Embryonic facial prominence (tissue), 1 donor: ENCODE measurements at regions not wholly inside any gene's neighbourhood (a gene's known extent, or its start where the extent isn't known, plus 50 kb on each side); places are given as distances from the start of the nearest gene placed in this dataset.
"Not testable (repeated sequence)": the region's sequence is repeated elsewhere in the genome, so short reads cannot be mapped to it uniquely, and the experiment has no call there.

Experiments
- DNase-seq: peaks from one replicate; pipeline ENCODE4 v3.0.0-alpha.2; 2016; ENCODE audit errors: extremely low spot score

DNA sequence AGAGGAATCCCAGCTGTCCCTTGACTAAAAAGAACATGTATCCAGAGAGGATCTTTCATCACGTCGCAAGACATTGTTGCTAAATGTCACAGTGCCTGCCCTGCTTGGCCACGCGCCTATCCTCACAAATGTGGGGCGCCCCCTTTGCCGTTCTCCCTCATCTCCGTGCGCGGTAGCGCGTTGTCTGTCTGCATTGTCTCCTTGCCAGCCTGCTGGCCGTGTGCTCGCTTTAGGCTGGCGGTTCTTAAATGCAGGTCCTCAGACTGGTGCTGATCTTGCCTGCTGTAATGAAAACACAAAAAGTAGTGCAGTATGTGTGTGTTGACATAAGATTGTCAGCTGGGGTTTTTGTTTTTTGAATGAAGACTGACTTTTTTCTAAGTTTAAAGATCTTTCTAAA is 198.2 kb upstream of the RGS6 start:
- DNase-seq, result no peak

DNA sequence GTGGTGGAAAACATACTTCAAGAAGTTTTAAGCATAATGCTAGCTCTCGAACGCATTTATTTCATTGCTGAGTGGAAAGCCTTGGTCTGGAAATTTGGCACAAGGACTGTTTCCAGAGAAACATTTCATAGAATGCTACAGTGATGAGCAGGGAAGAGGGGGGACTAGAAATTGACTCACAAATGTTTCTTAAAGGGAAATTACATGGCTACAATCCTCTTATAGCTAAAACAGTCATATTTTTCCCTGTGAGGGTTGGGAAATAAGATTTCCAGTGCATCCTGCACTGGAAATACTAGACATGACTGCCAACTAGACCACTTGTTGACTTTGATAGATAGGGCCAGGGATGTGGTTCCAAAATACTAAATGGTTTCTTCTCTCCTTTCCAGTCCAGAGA is 197.3 kb upstream of the RGS6 start:
- DNase-seq, result peak; percentile 63

DNA sequence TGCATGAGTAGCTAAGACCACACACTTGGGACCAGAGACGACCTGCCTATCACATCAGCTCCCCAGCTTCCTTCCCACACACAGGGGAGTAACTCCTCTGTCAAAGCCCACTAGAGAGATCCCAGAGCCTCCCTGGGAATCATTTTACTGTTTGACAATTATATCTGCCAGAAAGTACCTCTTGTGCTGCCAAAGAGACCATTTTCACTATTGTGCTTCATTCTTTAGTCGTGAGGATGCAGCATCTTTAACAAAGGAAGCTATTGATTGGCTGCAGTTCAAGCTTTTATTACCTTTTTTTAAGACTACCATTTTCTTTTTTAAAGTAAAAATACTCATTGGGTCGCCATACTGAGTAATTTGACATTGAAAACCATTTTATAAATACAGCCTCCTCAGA is 194.5 kb upstream of the RGS6 start:
- DNase-seq, result no peak

DNA sequence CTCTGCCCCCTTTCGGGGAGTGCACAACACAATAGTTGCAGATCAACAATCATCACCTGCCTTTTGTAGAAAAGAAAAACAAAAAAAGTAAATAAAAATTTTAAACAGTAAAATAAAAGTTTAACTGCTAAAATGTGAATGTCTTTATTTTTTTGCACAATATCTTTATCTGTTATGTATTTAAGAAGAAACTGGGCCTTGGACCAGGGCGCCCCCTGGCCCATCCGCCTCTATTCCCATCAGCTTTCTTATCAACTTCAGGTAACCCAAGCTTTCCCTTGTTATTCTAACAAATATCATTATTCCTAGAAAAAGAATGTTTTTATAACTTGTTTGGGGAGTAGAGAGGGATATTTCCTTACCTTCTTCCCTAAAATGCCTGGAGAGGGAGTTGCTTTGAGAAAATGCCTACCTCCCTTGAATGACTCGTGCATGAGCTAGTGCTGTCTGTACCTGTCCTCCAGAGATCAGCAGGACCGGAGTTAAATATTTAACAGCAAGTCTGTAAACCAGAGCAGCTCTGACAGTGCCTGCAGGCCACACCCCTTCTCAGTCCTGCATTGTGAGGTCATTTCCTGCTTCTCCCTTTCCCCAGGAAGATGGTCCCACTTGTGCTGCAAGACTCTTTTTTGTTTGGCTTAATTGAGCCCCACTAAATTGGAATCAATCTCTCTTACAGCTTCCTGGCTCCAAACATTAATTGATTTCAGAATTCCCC is 192.8 kb upstream of the RGS6 start:
- no peak for DNase-seq

DNA sequence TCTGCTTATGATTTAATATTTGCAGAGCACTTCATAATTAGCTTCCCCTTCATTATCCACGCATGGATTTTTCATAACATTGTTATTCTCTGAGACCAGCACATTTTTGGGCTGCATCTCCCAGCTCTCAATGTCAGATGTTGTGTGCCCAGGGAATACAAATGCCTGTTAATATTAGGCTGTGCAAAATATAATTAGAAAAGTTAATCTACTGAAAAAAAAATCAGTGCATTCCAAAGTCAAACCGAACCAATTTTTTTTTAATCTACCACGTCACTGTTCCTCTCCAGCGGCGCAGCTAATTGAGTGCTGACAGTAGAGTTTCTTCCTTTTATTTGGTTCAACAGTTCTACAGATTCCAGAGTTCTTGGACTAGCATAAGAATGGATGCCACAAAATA is 191.0 kb upstream of the RGS6 start:
- no peak for DNase-seq

DNA sequence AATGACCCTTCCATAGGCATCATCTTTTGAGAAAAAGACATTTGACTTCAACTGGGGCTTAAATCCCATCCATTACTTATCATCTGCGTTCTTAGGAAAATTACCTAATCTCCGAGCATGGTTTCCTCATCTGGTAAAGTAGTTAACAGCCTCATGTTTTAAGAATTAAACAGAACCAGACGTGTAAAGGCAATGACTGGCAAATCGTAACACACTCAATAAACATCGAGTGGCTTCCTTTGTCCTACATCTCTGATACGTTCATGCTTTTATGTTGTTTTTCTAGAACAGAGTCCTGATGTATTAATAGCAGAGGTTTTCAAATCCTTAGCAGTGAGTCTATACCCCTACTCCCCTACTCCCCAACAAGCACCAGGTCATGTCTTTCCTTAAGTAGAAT is 189.7 kb upstream of the RGS6 start:
- no peak for DNase-seq

DNA sequence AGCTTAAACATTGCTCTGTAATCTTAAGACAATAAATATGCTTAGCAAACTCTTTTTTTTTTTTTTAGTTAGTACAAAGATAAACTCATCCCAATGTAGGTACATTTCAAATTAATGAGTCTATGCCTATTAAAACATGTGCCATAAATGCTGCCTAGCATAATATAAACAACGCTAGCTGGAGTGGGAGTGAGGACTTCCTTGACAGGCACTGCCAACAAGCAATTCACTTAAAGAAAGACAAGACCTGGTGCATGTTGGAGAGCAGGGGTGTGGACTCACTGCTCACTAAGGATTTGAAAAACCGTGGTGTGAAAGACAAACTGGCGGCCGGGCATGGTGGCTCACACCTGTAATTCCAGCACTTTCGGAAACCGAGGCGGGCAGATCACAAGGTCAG is 187.2 kb upstream of the RGS6 start:
- no peak for DNase-seq

DNA sequence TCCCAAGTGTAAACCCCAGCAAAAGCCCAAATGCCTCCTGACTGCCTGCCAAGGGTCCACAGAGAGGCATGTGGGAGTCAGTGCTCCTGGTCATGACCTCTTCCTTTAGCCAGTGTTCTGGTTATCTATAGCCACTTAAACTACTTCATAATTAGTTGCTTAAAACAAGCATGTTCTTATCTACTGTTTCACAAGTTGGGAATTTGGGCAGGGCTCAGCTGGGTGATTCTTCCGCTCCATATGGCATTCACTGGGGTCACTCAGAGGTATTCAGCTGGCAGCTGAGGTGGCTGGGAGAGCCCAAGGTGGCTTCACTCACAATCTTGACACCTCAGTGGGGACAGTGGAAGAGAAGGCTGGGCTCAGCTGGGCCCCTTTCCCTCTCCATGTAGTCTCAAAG is 184.0 kb upstream of the RGS6 start:
- no peak for DNase-seq

DNA sequence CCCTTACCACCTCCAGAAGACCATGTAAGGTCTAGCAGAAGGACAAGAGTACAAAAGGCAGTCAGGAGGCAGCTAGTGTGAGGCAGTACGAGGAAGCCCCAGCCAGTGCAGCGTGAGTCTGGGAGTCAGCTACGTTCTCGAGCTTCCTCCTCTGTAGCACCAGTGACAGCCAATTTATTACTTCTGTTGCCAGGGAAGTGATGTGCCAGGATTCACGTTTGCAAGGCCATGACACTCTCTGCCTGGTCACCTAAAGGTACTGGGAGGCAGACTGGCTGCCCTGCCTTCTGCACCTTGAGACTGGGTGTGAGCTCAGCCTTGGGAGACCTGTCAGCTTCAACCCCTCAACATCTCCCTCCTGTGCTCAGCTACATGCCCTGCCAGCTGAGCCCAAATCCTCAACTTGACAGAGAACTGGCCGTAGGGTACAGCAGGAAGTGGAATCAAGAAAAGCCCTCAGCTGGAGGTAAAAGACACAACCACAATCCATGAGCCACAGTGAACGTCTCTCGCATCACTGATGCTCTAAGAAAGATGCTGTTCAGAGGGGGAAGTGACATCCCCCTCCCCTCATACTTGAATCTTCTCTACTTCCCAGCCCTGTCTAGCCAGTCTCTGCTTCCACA is 182.5 kb upstream of the RGS6 start:
- DNase-seq, result no peak

DNA sequence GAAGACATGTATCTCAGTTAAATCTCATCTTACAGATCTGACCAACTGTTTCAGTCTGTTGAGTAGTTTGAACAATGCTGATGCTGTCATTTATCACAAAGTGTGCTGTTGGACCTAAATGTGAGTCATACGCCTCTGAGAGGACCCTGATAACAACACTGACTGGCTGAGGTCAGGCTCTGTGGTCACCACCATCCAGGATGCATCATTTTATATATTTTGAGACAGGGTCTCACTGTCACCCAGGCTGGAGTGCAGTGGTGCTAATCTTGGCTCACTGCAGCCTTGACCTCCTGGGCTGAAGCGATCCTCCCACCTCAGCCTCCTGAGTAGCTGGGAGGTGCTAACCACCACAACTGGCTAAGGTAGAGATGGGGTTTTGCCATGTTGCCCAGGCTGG is 181.0 kb upstream of the RGS6 start:
- DNase-seq, result no peak

DNA sequence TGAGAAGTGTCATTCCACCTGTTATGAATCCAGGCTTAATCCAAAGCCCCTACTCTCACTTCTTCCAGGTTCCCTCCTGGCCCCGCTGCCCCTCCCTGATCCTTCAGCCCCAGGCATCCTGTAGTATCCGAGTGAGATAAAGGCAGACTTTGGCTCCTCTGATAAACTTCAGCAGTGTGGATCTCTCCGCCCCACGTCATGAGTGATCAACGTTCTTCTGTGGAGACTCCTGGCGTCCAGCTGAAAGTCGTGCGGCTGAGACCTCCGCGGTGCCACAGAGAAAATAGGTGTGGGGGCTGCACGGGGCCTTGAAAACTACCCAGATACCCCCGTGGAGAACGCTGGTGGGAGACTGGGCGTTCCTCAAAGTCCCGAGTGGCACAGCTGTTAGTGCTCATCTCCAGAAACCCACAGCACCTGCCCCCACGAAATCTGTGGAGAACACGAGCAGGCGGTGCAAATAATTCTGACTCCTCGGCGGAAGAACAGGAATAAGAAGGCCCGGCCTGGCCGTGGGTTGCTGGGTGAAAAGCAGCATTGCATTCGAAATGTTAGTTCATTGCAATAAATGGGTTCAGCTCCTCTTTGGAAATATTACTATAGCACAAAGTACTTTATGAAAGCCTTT is 180.0 kb upstream of the RGS6 start:
- DNase-seq, result no peak

DNA sequence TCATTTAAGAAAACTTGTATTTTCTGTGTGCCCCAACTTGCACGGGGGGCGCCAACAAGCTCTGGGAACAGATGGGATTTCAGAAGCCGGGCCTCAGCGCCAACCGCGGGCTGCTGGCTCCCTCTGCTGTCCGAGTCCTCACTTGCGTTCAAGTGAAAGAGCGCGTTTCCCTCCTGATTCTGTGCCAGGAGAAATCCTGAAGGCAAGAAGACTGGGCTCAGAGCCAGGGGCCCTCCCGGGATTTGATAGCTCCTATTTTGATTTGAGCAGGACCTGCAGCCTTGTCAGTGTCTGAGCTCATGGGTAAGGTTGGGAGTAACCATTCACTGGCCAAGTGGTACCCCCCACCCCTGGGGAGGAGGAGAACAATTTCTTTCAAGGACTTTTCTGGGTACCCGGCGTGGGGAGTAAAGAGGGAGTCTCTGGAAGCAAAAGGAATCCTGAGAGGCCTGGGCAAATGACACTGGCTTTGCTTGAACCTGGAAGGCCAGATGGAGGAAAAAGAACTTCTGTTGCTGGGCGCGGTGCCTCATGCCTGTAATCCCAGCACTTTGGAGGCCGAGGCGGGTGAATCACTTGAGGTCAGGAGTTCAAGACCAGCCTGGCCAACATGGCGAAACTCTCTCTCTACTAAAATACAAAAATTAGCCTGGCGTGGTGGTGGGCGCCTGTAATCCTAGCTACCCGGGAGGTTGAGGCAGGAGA is 179.0 kb upstream of the RGS6 start:
- peak; percentile 74 for DNase-seq

DNA sequence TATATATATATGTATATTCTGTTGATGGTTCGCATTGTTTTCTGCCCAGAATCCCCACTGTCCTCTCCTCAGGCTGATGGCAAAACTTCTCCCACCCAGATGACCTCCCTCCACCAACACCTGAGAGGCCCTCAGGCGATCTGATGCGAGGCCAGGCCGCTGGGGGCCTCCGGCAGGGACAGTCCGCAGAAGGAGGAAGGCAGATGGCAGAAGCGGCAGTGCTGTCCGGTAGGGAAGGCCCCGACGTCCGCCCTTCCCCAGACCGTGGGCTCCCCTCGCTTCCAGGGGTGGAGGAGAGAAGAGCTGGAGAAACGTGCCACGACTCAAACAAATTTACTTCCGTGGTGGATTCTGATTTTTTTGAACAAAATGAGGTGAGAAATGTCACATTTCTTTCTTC is 178.3 kb upstream of the RGS6 start:
- no peak for DNase-seq

DNA sequence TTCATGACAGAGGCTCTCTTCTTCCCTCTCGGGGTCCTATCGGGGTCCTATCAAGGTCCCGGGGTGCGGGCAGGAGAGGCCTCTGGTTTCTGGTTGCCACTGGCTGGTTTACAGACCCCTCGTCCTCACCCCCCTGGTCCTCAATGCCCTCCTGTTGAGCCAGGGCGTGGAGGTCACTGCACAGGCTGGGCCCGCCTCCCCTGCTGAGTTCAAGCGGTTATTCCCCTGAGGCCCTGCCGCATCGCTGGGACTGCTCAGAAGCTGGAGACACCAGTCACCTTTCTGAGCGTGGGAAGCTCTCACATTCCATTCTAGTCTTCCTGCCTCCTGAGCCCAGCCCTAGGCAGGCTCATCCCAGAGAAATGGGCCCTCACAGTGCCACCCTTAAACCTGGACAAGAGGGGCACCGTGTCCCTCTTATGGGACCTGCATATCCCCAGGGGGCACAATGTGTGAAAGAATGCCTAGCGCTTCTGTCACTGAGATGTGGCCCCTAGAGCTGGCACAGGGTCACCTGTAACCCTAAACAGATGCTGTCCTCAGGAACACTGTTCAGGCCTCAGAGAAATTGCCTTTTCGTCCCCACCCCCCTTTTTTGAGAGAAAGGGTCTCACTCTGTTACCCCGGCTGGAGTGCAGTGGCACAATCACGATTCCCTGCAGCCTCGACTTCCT is 177.7 kb upstream of the RGS6 start:
- DNase-seq, result no peak

DNA sequence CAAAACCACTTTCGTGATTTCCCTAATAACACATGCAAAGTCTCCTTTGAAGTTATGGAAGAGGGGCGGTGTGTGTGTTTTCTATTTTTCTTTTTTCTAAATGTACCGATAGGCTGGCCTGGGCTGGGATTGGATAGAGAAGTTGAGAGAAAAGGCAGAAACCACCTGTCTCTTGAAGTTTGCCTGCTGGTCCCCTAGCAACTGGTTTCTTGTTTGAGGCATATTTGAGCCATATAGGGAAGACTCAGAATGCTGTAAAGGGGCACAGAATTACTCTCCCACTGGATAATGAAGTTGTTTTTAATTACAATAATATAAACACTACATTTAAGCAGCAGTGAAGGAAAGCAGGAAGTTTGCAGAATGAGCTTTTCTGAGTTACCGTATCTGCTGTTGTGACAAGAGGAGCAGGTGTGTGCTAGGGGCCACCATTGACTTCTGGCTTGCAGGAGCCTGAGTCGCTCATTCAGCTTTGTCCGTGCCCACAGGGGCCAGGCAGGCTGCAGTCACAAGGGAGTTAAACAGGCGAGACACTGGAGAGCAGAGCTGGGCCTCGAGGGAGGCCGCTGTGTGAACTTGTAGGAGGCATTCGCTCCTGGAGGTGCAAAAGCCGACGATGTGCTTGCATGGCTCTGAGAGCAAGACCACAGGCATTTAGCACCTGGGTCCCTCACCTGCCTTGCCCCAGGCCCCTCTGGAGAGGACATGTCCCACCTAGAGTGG is 173.8 kb upstream of the RGS6 start:
- no peak for DNase-seq

DNA sequence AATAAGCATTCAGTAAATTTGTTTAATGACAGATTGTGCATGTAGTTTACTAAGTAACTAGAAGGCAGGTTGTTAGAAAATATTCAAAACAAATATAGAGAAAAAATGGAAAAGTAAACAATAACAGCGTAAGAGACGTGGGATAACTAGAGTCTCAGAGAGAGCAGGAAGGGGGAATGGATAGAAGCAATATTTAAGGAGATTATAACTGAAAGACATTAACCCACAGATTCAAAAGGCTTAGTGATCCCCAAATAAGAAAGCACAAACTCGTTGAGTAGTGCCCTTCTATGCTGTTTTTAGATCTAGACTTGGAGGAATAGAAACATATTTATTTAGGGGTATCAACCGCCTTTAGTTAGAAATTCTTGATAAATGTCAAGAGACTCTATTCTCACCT is 169.7 kb upstream of the RGS6 start:
- DNase-seq, result no peak

DNA sequence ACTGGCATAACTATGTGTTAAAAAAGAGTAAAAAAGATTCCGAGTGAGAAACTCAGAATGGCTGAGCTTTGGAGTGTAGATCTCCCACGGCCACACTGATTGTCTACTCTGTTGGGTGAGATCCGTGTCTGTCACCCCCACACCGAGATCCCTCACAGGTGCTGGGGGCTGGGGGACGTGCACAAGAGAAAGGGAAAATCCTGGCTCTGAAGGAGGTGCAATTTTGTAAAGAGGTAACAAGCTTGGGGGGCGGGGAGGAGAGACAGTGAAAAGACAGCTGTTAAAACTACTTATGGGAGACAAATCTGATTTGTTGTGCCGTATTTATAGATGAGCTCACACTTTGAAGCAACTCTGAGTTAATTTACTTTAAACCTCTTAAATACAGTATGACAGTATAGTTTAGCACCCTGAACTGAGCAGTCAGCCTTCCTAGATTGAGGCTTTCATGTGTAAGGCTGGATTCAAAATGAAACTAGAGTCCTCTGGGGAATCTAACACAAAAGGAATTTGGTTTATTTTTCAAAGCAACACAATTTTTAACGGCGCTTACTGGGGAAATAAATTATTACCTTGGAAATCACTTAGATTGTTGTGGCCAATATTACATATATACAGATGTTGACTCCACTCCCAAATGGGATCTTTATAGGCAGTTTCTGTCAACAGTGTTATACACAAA is 167.4 kb upstream of the RGS6 start:
- no peak for DNase-seq

DNA sequence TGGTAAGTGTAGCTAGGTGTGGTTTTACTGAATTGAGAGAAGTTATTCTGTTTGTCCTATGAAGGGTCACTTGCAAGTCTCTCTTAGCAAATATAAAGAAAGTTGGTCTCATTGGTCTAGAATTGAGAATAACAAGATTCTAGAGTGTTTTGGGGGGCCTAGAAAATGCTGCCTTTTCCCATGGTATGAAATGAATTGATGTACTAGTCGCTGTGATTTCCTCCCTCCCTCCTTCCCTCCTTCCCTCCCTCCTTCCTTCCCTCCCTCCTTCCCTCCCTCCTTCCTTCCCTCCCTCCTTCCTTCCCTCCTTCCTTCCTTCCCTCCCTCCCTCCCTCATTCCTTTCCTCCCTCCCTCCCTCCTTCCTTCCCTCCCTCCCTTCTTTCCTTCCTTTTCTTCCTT is 166.7 kb upstream of the RGS6 start:
- DNase-seq, result no peak

DNA sequence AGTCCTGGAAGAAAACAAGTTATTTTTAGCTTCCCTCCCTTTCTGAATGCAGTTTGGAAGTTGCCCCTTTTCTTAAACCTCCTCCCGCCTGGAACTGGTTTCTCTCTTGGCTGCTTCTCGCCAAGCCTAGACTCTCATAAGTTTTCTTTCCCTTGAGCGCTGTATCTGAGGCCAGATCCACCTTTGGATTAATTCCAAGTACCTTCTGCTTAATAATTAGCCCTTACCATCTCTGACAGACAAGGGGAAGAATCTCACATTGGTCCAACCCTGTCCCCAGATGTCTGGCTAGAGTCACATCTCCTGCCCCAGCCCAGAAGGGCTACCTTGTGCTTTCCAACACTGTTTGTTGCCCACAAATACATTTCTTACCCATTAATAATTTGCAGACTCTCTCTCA is 161.8 kb upstream of the RGS6 start:
- no peak for DNase-seq

DNA sequence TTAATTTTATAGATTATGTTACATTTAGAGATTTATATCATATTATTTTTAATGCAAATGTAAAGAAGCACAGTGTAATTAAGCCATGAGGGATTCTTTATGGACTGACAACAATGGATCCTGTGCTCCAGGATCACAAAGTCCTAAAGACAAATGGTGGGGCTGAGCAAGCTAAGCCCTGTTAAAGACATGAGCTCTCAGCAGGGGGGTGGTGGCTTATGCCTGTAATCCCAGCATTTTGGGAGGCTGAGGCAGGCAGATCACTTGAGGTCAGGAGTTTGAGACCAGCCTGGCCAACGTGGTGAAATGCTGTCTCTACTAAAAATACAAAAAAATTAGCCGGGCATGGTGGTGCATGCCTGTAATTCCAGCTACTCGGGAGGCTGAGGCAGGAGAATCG is 160.8 kb upstream of the RGS6 start:
- not testable (repeated sequence) for DNase-seq

DNA sequence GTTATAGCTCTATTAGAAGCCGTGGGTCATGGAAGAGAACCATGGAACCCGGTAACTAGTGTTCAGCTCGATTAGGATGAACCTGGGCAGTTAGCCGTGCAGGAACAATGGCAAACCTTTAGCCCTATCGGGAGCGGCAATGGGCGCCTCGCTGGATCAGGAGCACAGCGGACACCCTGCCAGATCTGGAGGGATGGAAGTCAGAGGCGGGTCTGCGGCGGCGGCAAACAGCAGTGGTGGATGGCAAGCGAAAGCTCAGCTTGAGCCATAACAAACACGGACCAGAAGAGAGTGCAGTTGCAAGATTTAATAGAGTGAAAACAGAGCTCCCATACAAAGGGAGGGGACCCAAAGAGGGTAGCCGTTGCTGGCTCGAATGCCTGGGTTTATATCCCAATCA is 160.2 kb upstream of the RGS6 start:
- not testable (repeated sequence) for DNase-seq
